Panc1 (cell line): ENCODE measurements at regions not wholly inside any gene's neighbourhood (a gene's known extent, or its start where the extent isn't known, plus 50 kb on each side); places are given as distances from the start of the nearest gene placed in this dataset.

ENCODE experiments used
- ATAC-seq: fragments of 200-7000 bp; cut with Tn5 transposase; 2 replicates; pipeline ENCODE4 v1.9.1; 2020; ENCODE audit warnings: mild to moderate bottlenecking, moderate library complexity
- BruUV-seq: library from RNA; stranded (reverse); fragments of 400-500 nt; replicated peaks from 2 replicates; lab custom pipeline; 2021; lab: Mats Ljungman, UMichigan
- CTCF ChIA-PET: fragments of 300-600 bp; sonication (Branson Sonifier 250); formaldehyde crosslinking; loops from one replicate; lab custom pipeline; 2022; ENCODE audit warnings: antibody characterized with exemption; lab: Charles Lee
- POLR2A ChIA-PET: fragments of 300-600 bp; sonication (Branson Sonifier 250); formaldehyde crosslinking; loops from one replicate; lab custom pipeline; 2022; ENCODE audit warnings: antibody characterized with exemption; lab: Charles Lee
- DNase-seq: peaks from one replicate; pipeline ENCODE4 v3.0.0-alpha.2; 2010; ENCODE audit warnings: low read depth, low spot score
- H3K27ac ChIP-seq: 2 replicates; pipeline ENCODE4 v1.5.1; 2011; ENCODE audit warnings: mild to moderate bottlenecking, low read length, inconsistent platforms
- H3K27me3 ChIP-seq: fragments of 200-500 bp; sonication (Bioruptor generic); 2 replicates; pipeline ENCODE4 v1.6.0; 2014; ENCODE audit warnings: low read length, inconsistent platforms; ENCODE audit not compliant: control insufficient read depth, insufficient read depth
- H3K36me3 ChIP-seq: fragments of 200-500 bp; sonication (Bioruptor generic); 2 replicates; pipeline ENCODE4 v1.5.1; 2014; ENCODE audit warnings: inconsistent platforms, mild to moderate bottlenecking, low read length, moderate library complexity; ENCODE audit not compliant: control insufficient read depth, insufficient read depth
- H3K4me1 ChIP-seq: 2 replicates; pipeline ENCODE4 v1.5.1; 2011; ENCODE audit warnings: inconsistent platforms, mild to moderate bottlenecking, low read length, moderate library complexity; ENCODE audit not compliant: control insufficient read depth, insufficient read depth
- H3K4me3 ChIP-seq, 2 experiments: 2 replicates each; pipeline ENCODE4 v1.5.1; 2011 to 2012; ENCODE audit warnings: low read depth in 2 of 2, low read length in 2 of 2, mild to moderate bottlenecking in 2 of 2, inconsistent platforms in 1 of 2, moderate library complexity in 1 of 2
- H3K9me3 ChIP-seq: fragments of 200-500 bp; sonication (Bioruptor generic); 2 replicates; pipeline ENCODE4 v1.5.1; 2014; ENCODE audit warnings: low read depth, mild to moderate bottlenecking, inconsistent platforms, low read length, moderate library complexity; ENCODE audit not compliant: control insufficient read depth, insufficient read depth
- POLR2AphosphoS5 ChIP-seq: IDR thresholded peaks from 2 replicates; pipeline ENCODE4 v1.6.1; 2012; ENCODE audit warnings: mild to moderate bottlenecking, low read depth, low read length, moderate library complexity
- SIN3A ChIP-seq: IDR thresholded peaks from 2 replicates; pipeline ENCODE4 v1.6.1; 2012; ENCODE audit warnings: low read depth, mild to moderate bottlenecking, low read length, moderate library complexity, borderline replicate concordance; ENCODE audit not compliant: insufficient read depth
- TCF7L2 ChIP-seq: IDR thresholded peaks from 2 replicates; pipeline ENCODE4 v1.6.1; 2011; ENCODE audit warnings: mild to moderate bottlenecking, low read depth, low read length, inconsistent platforms
- in situ Hi-C: cut with HindIII; loops from 2 replicates; pipeline ENCODE4 v1.10.0; 2016; ENCODE audit warnings: low sequenced_read_pairs, low pct_unique_long_range_greater_than_20kb
- intact Hi-C: fragments of 100-400 bp; cut with micrococcal nuclease; formaldehyde crosslinking; loops from one replicate; pipeline ENCODE4 v1.10.0; 2022; ENCODE audit not compliant: unreplicated experiment
- TF ChIP-seq, protein P1 (sequence below), 2 experiments: IDR thresholded peaks; 2 replicates each; pipeline ENCODE4 v1.6.1; 2011 to 2012; ENCODE audit warnings: low read depth in 2 of 2, control low read depth in 1 of 2, low read length in 1 of 2, mild to moderate bottlenecking in 1 of 2, moderate library complexity in 1 of 2; ENCODE audit not compliant: insufficient read depth in 1 of 2
- TF ChIP-seq, protein P2 (sequence below): fragments of 450-650 bp; IDR thresholded peaks from 2 replicates; pipeline ENCODE4 v1.5.1; 2017; ENCODE audit warnings: mild to moderate bottlenecking

DNA sequence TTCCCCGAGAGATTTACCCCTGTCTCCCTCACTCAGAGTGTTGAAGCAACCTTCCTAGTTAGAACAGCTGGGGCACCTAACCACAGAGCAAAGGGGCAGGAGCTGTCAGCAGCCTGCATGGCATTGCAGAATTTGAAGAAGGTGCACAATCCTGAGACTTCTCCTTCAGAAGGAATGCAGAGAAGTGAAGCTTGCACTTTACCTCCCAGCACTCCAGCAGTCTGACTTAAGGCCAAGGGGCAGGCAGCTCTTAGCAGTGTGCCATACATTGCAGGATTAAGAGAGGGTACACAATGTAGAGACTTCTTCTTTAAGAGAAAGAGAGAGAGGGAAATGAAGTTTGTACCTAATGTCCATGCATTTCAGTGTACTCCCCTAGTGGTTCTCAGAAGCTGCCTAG is 236.0 kb upstream of the FBXL7 start:
- TF ChIP-seq POLR2AphosphoS5, result no peak
- TF ChIP-seq TCF7L2, result no peak
- no peak for TF ChIP-seq SIN3A
- TF ChIP-seq, protein P1, sequence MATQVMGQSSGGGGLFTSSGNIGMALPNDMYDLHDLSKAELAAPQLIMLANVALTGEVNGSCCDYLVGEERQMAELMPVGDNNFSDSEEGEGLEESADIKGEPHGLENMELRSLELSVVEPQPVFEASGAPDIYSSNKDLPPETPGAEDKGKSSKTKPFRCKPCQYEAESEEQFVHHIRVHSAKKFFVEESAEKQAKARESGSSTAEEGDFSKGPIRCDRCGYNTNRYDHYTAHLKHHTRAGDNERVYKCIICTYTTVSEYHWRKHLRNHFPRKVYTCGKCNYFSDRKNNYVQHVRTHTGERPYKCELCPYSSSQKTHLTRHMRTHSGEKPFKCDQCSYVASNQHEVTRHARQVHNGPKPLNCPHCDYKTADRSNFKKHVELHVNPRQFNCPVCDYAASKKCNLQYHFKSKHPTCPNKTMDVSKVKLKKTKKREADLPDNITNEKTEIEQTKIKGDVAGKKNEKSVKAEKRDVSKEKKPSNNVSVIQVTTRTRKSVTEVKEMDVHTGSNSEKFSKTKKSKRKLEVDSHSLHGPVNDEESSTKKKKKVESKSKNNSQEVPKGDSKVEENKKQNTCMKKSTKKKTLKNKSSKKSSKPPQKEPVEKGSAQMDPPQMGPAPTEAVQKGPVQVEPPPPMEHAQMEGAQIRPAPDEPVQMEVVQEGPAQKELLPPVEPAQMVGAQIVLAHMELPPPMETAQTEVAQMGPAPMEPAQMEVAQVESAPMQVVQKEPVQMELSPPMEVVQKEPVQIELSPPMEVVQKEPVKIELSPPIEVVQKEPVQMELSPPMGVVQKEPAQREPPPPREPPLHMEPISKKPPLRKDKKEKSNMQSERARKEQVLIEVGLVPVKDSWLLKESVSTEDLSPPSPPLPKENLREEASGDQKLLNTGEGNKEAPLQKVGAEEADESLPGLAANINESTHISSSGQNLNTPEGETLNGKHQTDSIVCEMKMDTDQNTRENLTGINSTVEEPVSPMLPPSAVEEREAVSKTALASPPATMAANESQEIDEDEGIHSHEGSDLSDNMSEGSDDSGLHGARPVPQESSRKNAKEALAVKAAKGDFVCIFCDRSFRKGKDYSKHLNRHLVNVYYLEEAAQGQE (IDR thresholded peaks at IDR 0.05; ENCODE audit: insufficient read depth in 1 of 2, low read depth in 2 of 2, low read length in 1 of 2), result no peak
- TF ChIP-seq, protein P2, sequence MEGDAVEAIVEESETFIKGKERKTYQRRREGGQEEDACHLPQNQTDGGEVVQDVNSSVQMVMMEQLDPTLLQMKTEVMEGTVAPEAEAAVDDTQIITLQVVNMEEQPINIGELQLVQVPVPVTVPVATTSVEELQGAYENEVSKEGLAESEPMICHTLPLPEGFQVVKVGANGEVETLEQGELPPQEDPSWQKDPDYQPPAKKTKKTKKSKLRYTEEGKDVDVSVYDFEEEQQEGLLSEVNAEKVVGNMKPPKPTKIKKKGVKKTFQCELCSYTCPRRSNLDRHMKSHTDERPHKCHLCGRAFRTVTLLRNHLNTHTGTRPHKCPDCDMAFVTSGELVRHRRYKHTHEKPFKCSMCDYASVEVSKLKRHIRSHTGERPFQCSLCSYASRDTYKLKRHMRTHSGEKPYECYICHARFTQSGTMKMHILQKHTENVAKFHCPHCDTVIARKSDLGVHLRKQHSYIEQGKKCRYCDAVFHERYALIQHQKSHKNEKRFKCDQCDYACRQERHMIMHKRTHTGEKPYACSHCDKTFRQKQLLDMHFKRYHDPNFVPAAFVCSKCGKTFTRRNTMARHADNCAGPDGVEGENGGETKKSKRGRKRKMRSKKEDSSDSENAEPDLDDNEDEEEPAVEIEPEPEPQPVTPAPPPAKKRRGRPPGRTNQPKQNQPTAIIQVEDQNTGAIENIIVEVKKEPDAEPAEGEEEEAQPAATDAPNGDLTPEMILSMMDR, result no peak
- Histone ChIP-seq H3K4me1 (no peaks in the 10 kb centered on the region), H3K27me3 (no peaks in the 10 kb centered on the region), H3K27ac (no peak overlapping the region), H3K4me3 (no peak overlapping the region), H3K36me3 (no peaks in the 10 kb centered on the region), H3K9me3 (no peaks in the 10 kb centered on the region; the same call in 1 of the 2 replicates)
- POLR2A ChIA-PET, result no interaction called here
- no peak for DNase-seq
- no TSS peak for BruUV-seq
- in situ Hi-C loops, result no loop called here
- no peak for ATAC-seq
- intact Hi-C loops, result no loop called here
- CTCF ChIA-PET, result no interaction called here

DNA sequence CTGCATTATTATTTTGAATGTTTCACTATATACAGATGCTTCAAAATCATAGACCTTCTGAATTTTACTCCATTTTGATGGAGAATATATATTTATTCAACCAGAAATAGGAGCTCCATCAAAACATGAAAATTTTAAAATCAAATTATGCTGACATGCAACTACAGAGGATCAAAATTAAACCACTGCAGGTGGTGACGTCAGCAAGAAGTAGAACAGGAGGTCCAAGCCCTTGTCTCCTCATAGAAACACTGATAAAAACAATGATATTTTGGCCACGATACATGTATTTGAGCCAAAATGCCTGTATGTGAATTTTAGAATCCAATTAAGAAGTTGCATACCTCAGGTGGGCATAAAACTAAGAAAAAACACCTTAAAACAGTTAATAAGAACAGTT is 236.6 kb upstream of the FBXL7 start:
- ATAC-seq (no peak), DNase-seq (no peak)
- H3K27me3 ChIP-seq, result no peaks in the 10 kb centered on the region
- no peak overlapping the region for H3K4me3 ChIP-seq
- no peaks in the 10 kb centered on the region; the same call in 1 of the 2 replicates for H3K9me3 ChIP-seq
- in situ Hi-C loops (no loop called here), intact Hi-C loops (no loop called here)
- ChIA-PET CTCF (no interaction called here), POLR2A (no interaction called here)
- TF ChIP-seq SIN3A (no peak), TCF7L2 (no peak), POLR2AphosphoS5 (no peak)
- TF ChIP-seq, protein P1 (IDR thresholded peaks at IDR 0.05; ENCODE audit: insufficient read depth in 1 of 2, low read depth in 2 of 2, low read length in 1 of 2), result no peak
- TF ChIP-seq, protein P2, result no peak
- H3K36me3 ChIP-seq, result no peaks in the 10 kb centered on the region
- no peak overlapping the region for H3K27ac ChIP-seq
- H3K4me1 ChIP-seq, result no peaks in the 10 kb centered on the region
- BruUV-seq, result no TSS peak
